NCI-H524 (cell line): ENCODE measurements at regions not wholly inside any gene's neighbourhood (a gene's known extent, or its start where the extent isn't known, plus 50 kb on each side); places are given as distances from the start of the nearest gene placed in this dataset.

Source experiments
- DNase-seq, 2 experiments: peaks; one replicate each; lab custom pipeline; 2025; lab: John Stamatoyannopoulos, UW

GRCh38 chr2:200254773-200255172 is 51.7 kb upstream of the SPATS2L start:
- no peak for DNase-seq

GRCh38 chr2:200255549-200255948 is 50.9 kb upstream of the SPATS2L start:
- no peak for DNase-seq
